ENCODE measurements at regions not wholly inside any gene's neighbourhood (a gene's known extent, or its start where the extent isn't known, plus 50 kb on each side); places are given as distances from the start of the nearest gene placed in this dataset.

DNA sequence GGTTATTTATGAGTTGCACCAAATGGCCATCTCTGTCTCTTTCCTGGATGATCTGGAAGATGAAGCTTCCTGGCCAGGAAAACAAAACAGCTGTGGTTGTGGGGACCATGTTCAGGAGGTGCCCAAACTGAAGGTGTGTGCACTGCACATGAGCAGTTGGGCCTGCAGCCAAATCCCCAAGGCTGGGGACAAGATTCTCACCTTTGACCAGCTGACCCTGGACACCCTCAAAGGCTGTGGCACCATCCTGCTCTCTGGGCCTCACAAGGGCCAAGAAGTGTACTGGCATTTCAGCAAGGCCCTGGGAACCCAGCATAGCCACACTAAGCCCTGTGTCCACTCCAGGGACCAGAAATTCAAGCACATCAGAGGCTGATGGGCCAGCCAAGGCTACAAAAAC, 84.2 kb downstream of the KCNRG start:
- TF ChIP-seq POLR2A (IDR thresholded peaks at IDR 0.05; ENCODE audit: low read depth, low read length) = no peak
- TF ChIP-seq CTCF (conservative IDR thresholded peaks at IDR 0.05; ENCODE audit: low read depth, low read length) = no peak
